ENCODE measurements at regions not wholly inside any gene's neighbourhood (a gene's known extent, or its start where the extent isn't known, plus 50 kb on each side); places are given as distances from the start of the nearest gene placed in this dataset.

DNA sequence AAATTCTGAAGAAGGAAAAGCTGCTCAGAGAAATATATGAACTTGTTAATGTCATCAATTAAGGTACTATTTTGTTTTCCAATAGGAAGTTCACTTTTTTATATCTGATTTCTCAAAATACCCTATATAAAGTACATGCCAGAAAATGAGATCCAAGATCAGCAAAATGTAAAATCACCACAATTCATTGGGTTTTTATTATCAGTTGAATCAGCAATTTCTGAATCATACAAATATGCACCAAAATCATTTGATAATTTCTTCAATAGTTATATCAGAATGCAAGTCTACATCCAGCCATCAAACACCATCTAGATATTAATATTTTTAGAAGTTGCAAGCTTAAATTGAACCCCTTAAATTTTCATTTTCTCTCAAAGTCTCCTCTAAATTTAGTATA, 1293.4 kb upstream of the NCAM2 start:
- TF ChIP-seq CTCF (IDR thresholded peaks at IDR 0.05) (no peak), POLR2AphosphoS5 (IDR thresholded peaks at IDR 0.05) (no peak), POLR2A (IDR thresholded peaks at IDR 0.05) (no peak), EP300 (IDR thresholded peaks at IDR 0.05; ENCODE audit: low read depth) (no peak)
